Esophagus muscularis mucosa (tissue), 3 donors: ENCODE measurements at regions not wholly inside any gene's neighbourhood (a gene's known extent, or its start where the extent isn't known, plus 50 kb on each side); places are given as distances from the start of the nearest gene placed in this dataset.

Experiments used
- CTCF ChIP-seq, 3 experiments: fragments of 200-600 bp in 2 of 3; fragments of 450-650 bp in 1 of 3; sonication (generic) in 2 of 3; IDR thresholded peaks; one replicate each; pipeline ENCODE4 v1.5.1; 2017 to 2019; ENCODE audit warnings: antibody characterized with exemption in 3 of 3, mild to moderate bottlenecking in 2 of 3, moderate library complexity in 1 of 3
- POLR2A ChIP-seq: fragments of 450-650 bp; IDR thresholded peaks from one replicate; pipeline ENCODE4 v1.6.1; 2017; ENCODE audit warnings: antibody characterized with exemption, moderate library complexity, mild to moderate bottlenecking, low read depth
- POLR2AphosphoS5 ChIP-seq, 2 donors: sonication (generic); formaldehyde crosslinking; IDR thresholded peaks; one replicate each; pipeline ENCODE4 v1.6.1; 2017; ENCODE audit warnings: antibody characterized with exemption in 2 of 2

GRCh38 chr4:38535717-38536116, 128.3 kb upstream of the KLF3 start:
- TF ChIP-seq POLR2A (no peak), POLR2AphosphoS5 (IDR thresholded peaks at IDR 0.05) (no peak), CTCF (IDR thresholded peaks at IDR 0.05) (no peak)
